NT2/D1 (cell line): ENCODE measurements at regions not wholly inside any gene's neighbourhood (a gene's known extent, or its start where the extent isn't known, plus 50 kb on each side); places are given as distances from the start of the nearest gene placed in this dataset.

Source experiments
- SUZ12 ChIP-seq: IDR thresholded peaks from 2 replicates; pipeline ENCODE4 v1.6.1; 2011; ENCODE audit not compliant: insufficient read length, insufficient read depth; ENCODE audit errors: extremely low read depth
- YY1 ChIP-seq: IDR thresholded peaks from 2 replicates; pipeline ENCODE4 v1.6.1; 2011; ENCODE audit not compliant: insufficient read length, insufficient read depth
- ZNF274 ChIP-seq: IDR thresholded peaks from 2 replicates; pipeline ENCODE4 v1.6.1; 2011; ENCODE audit warnings: mild to moderate bottlenecking, low read depth, low read length

- TF ChIP-seq SUZ12 (no peak), ZNF274 (no peak), YY1 (no peak)
These were observed 57.6 kb upstream of the GALNT9 start for GRCh38 chr12:132386926-132387497.
